ENCODE measurements at regions not wholly inside any gene's neighbourhood (a gene's known extent, or its start where the extent isn't known, plus 50 kb on each side); places are given as distances from the start of the nearest gene placed in this dataset.

GRCh38 chr3:159627634-159628033 lies 361.0 kb upstream of the IL12A start:
- no peaks in the 10 kb centered on the region for H3K27me3 ChIP-seq (replicated peaks; ENCODE audit: control insufficient read depth, insufficient read depth, low read length)
- BruUV-seq (replicated peaks), result no TSS peak
- no peaks in the 10 kb centered on the region for H3K36me3 Mint-ChIP-seq (ENCODE audit: insufficient read depth, unreplicated experiment)
- peaks cover 23% of the 10 kb centered on the region for H3K4me1 Mint-ChIP-seq (ENCODE audit: low read depth, unreplicated experiment)
- no peak overlapping the region for H3K4me3 Mint-ChIP-seq (ENCODE audit: unreplicated experiment)
- H3K4me1 ChIP-seq, result peaks cover 19% of the 10 kb centered on the region
- ChIA-PET POLR2A (no interaction called here), CTCF (no interaction called here)
- peak in 1 of 2 experiments; percentile 14 for DNase-seq
- no peak for TF ChIP-seq CTCF (IDR thresholded peaks at IDR 0.05; ENCODE audit: insufficient read depth in 1 of 2, low read depth in 1 of 2, low read length in 1 of 2, severe bottlenecking in 1 of 2, unreplicated experiment in 1 of 2)
- H3K9me3 ChIP-seq, result no peaks in the 10 kb centered on the region
- H3K4me3 ChIP-seq (ENCODE audit: low read depth, low read length), result no peak overlapping the region
- H3K36me3 ChIP-seq (ENCODE audit: control insufficient read depth, insufficient read depth, low read length), result no peaks in the 10 kb centered on the region
- H3K27me3 Mint-ChIP-seq (ENCODE audit: insufficient read depth, unreplicated experiment), result no peaks in the 10 kb centered on the region
- H3K27ac Mint-ChIP-seq (ENCODE audit: unreplicated experiment), result no peak overlapping the region
- H3K9me3 Mint-ChIP-seq (ENCODE audit: unreplicated experiment), result no peaks in the 10 kb centered on the region
- intact Hi-C loops (cut with micrococcal nuclease; ENCODE audit: unreplicated experiment), result no loop called here

- TF ChIP-seq CTCF (IDR thresholded peaks at IDR 0.05; ENCODE audit: insufficient read depth in 1 of 2, low read depth in 1 of 2, low read length in 1 of 2, severe bottlenecking in 1 of 2, unreplicated experiment in 1 of 2), result no peak
- Mint-ChIP-seq H3K27ac (ENCODE audit: unreplicated experiment) (no peak overlapping the region), H3K9me3 (ENCODE audit: unreplicated experiment) (no peaks in the 10 kb centered on the region), H3K27me3 (ENCODE audit: insufficient read depth, unreplicated experiment) (no peaks in the 10 kb centered on the region), H3K4me3 (ENCODE audit: unreplicated experiment) (no peak overlapping the region), H3K4me1 (ENCODE audit: low read depth, unreplicated experiment) (peaks cover 34% of the 10 kb centered on the region), H3K36me3 (ENCODE audit: insufficient read depth, unreplicated experiment) (no peaks in the 10 kb centered on the region)
- BruUV-seq (replicated peaks), result no TSS peak
- no peak for DNase-seq
- Histone ChIP-seq H3K36me3 (ENCODE audit: control insufficient read depth, insufficient read depth, low read length) (no peaks in the 10 kb centered on the region), H3K4me3 (ENCODE audit: low read depth, low read length) (no peak overlapping the region), H3K9me3 (no peaks in the 10 kb centered on the region), H3K27me3 (replicated peaks; ENCODE audit: control insufficient read depth, insufficient read depth, low read length) (no peaks in the 10 kb centered on the region), H3K4me1 (peaks cover 38% of the 10 kb centered on the region)
- CTCF ChIA-PET, result no interaction called here
- POLR2A ChIA-PET, result no interaction called here
- intact Hi-C loops (cut with micrococcal nuclease; ENCODE audit: unreplicated experiment), result loop anchor here (5.0 kb wide), 2 partner anchors 133 to 168 kb away; no protein-coding TSS in a partner anchor
These were observed 359.1 kb upstream of the IL12A start for GRCh38 chr3:159629329-159630084.

GRCh38 chr3:159631226-159631625 lies 357.4 kb upstream of the IL12A start:
- POLR2A ChIA-PET, result no interaction called here
- H3K27ac Mint-ChIP-seq (ENCODE audit: unreplicated experiment), result no peak overlapping the region
- no peaks in the 10 kb centered on the region for H3K36me3 Mint-ChIP-seq (ENCODE audit: insufficient read depth, unreplicated experiment)
- CTCF ChIA-PET, result no interaction called here
- no peaks in the 10 kb centered on the region for H3K9me3 ChIP-seq
- H3K4me1 Mint-ChIP-seq (ENCODE audit: low read depth, unreplicated experiment), result peaks cover 46% of the 10 kb centered on the region
- H3K36me3 ChIP-seq (ENCODE audit: control insufficient read depth, insufficient read depth, low read length), result no peaks in the 10 kb centered on the region
- H3K27me3 ChIP-seq (replicated peaks; ENCODE audit: control insufficient read depth, insufficient read depth, low read length), result no peaks in the 10 kb centered on the region
- peaks cover 49% of the 10 kb centered on the region for H3K4me1 ChIP-seq
- TF ChIP-seq CTCF (IDR thresholded peaks at IDR 0.05; ENCODE audit: insufficient read depth in 1 of 2, low read depth in 1 of 2, low read length in 1 of 2, severe bottlenecking in 1 of 2, unreplicated experiment in 1 of 2), result no peak
- H3K4me3 Mint-ChIP-seq (ENCODE audit: unreplicated experiment), result no peak overlapping the region
- no peak overlapping the region for H3K4me3 ChIP-seq (ENCODE audit: low read depth, low read length)
- no peak for DNase-seq
- H3K27me3 Mint-ChIP-seq (ENCODE audit: insufficient read depth, unreplicated experiment), result no peaks in the 10 kb centered on the region
- intact Hi-C loops (cut with micrococcal nuclease; ENCODE audit: unreplicated experiment), result loop anchor here (5.0 kb wide), 2 partner anchors 131 to 166 kb away; no protein-coding TSS in a partner anchor
- BruUV-seq (replicated peaks), result no TSS peak
- H3K9me3 Mint-ChIP-seq (ENCODE audit: unreplicated experiment), result no peaks in the 10 kb centered on the region
